ENCODE measurements at regions not wholly inside any gene's neighbourhood (a gene's known extent, or its start where the extent isn't known, plus 50 kb on each side); places are given as distances from the start of the nearest gene placed in this dataset.

DNA sequence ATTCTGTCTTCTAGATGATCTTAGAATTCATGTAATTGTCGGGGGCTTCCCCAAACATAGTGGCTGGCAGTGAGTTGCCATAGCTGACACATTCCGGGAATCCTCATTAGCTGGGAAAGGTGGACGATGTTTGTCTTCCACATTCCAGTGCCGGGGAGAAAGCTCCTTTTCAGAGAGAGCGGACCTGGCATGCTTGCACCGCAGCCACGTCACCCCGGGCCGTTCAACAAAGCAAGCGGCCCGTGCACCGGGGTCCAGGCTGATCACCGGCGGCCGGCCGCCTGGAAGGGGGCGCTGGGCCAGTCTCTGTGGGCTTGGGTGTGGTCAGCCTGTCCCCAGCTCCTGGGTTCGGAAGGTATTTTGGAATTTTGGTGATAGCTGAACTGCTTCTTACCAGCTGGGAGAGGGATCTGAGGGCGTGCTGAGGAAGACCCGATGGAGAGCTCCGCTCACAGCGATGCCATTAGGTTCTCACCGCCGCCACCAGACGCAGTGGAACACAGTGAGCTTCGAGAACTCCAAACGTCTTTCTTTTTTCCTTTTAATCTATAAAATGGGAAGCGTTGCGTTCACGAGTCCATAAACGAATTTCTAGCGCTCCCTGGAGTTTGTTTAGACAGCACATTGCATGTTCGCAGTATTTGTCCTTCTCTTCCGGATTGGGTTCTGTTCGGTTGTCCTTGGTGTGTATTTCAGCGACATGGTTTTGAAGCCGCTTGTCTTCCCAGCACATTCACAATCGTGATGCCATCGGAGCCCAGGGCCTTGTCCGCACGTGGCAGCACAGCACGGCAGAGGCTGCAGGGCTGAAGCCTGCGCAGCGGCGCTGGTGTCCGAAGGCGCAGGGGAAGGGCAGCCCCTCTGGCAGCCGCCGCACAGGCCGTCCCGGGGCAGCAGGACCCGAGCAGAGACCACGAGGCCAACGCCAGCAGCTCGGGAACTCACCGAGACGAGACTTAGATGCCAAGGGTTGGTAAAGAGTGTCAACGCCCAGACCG, 557.6 kb downstream of the QKI start:
- H4K91ac ChIP-seq (ENCODE audit: insufficient read depth, low read depth, low read length): no peak overlapping the region
- no peak overlapping the region for H3K4me2 ChIP-seq (ENCODE audit: low read depth, low read length)
- no peak overlapping the region for H3K4me3 ChIP-seq (ENCODE audit: insufficient read depth, low read depth, low read length)
- no peak overlapping the region for H2BK20ac ChIP-seq (ENCODE audit: low read depth, low read length)
- H3K9ac ChIP-seq (ENCODE audit: low read depth, low read length): no peak overlapping the region
- no peak overlapping the region for H3K18ac ChIP-seq (ENCODE audit: low read depth, low read length)
- H4K8ac ChIP-seq (ENCODE audit: low read depth in 2 of 2, low read length in 2 of 2): no peak overlapping the region
- H2BK5ac ChIP-seq (ENCODE audit: low read depth, low read length, poor library complexity, severe bottlenecking): no peak overlapping the region
- no peak overlapping the region for H2BK15ac ChIP-seq (ENCODE audit: low read depth, low read length)
- H3K4me1 ChIP-seq (ENCODE audit: control insufficient read depth, insufficient read depth, low read length): no peaks in the 10 kb centered on the region
- CTCF ChIA-PET: no interaction called here
- H2BK120ac ChIP-seq (ENCODE audit: low read depth, low read length): no peak overlapping the region
- no peak overlapping the region for H3K23ac ChIP-seq (ENCODE audit: low read depth, low read length)
- dilution Hi-C loops (cut with HindIII; ENCODE audit: low sequenced_read_pairs, unreplicated experiment) (no loop called here), in situ Hi-C loops (cut with MboI; ENCODE audit: low sequenced_read_pairs) (loop anchor here (25.0 kb wide), 1 partner anchor 385 kb away; no protein-coding TSS in a partner anchor), intact Hi-C loops (cut with micrococcal nuclease) (no loop called here)
- H4K20me1 ChIP-seq (ENCODE audit: insufficient read depth, low read length): no peaks in the 10 kb centered on the region
- no peak overlapping the region for H4K5ac ChIP-seq (ENCODE audit: low read depth, low read length)
- no peak overlapping the region for H3K14ac ChIP-seq (replicated peaks; ENCODE audit: low read depth, low read length)
- WGBS, 2 experiments (ENCODE audit: extremely low coverage in 2 of 2, insufficient read length in 1 of 2): 83% methylated on average over 34 of the region's 59 CpGs; no CpG with 5 or more reads in 1 of the 2 experiments
- no peaks in the 10 kb centered on the region for H3K79me1 ChIP-seq (ENCODE audit: low read depth in 1 of 2, low read length in 2 of 2)
- H3K27ac ChIP-seq (ENCODE audit: insufficient read depth, low read length): no peak overlapping the region
- no peak overlapping the region for H3K4ac ChIP-seq (ENCODE audit: low read depth, low read length)
- H3K27me3 ChIP-seq (ENCODE audit: control insufficient read depth, insufficient read depth, low read length): no peaks in the 10 kb centered on the region
- no peaks in the 10 kb centered on the region for H3K9me1 ChIP-seq (ENCODE audit: insufficient read depth, low read length)
- ATAC-seq (ENCODE audit: low read depth) (no peak), DNase-seq (no peak)
- no TSS peak for BruUV-seq (replicated peaks)
- H2AFZ ChIP-seq (replicated peaks; ENCODE audit: low read length, poor library complexity): peak overlapping the region; percentile 51
- H2AK5ac ChIP-seq (ENCODE audit: low read depth, low read length): no peak overlapping the region
- no peak overlapping the region for H3K56ac ChIP-seq (ENCODE audit: extremely low read depth, insufficient read depth, low read length)
- POLR2A ChIA-PET (ENCODE audit: unreplicated experiment): no interaction called here
- peaks cover 2% of the 10 kb centered on the region; the same call in 1 of the 2 replicates for H3K9me3 ChIP-seq (ENCODE audit: control insufficient read depth, insufficient read depth, low read length)
- H3K36me3 ChIP-seq (ENCODE audit: control insufficient read depth, insufficient read depth, low read length): no peaks in the 10 kb centered on the region
- no peak overlapping the region for H2AK9ac ChIP-seq (replicated peaks; ENCODE audit: low read depth, low read length, poor library complexity)
- TF ChIP-seq RFX5 (IDR thresholded peaks at IDR 0.05; ENCODE audit: low read depth, low read length) (no peak), CHD1 (IDR thresholded peaks at IDR 0.05; ENCODE audit: low read depth, low read length) (no peak), FOS (IDR thresholded peaks at IDR 0.05; ENCODE audit: low read depth, low read length) (no peak), MAZ (IDR thresholded peaks at IDR 0.05; ENCODE audit: borderline replicate concordance, low read depth, low read length) (no peak), RAD21 (IDR thresholded peaks at IDR 0.05; ENCODE audit: low read length) (no peak), SMC3 (IDR thresholded peaks at IDR 0.05; ENCODE audit: low read depth, low read length) (no peak), CEBPB (IDR thresholded peaks at IDR 0.05; ENCODE audit: low read depth, low read length) (no peak), MXI1 (IDR thresholded peaks at IDR 0.05; ENCODE audit: borderline replicate concordance, low read depth, low read length) (no peak), NFE2L2 (IDR thresholded peaks at IDR 0.05; ENCODE audit: low read depth, low read length) (no peak), MAFK (IDR thresholded peaks at IDR 0.05; ENCODE audit: low read depth, low read length) (no peak), BHLHE40 (IDR thresholded peaks at IDR 0.05; ENCODE audit: low read depth, low read length) (no peak)
- TF ChIP-seq, protein P1, sequence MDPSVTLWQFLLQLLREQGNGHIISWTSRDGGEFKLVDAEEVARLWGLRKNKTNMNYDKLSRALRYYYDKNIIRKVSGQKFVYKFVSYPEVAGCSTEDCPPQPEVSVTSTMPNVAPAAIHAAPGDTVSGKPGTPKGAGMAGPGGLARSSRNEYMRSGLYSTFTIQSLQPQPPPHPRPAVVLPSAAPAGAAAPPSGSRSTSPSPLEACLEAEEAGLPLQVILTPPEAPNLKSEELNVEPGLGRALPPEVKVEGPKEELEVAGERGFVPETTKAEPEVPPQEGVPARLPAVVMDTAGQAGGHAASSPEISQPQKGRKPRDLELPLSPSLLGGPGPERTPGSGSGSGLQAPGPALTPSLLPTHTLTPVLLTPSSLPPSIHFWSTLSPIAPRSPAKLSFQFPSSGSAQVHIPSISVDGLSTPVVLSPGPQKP (IDR thresholded peaks at IDR 0.05; ENCODE audit: borderline replicate concordance, low read depth, low read length): no peak
- TF ChIP-seq, protein P2, sequence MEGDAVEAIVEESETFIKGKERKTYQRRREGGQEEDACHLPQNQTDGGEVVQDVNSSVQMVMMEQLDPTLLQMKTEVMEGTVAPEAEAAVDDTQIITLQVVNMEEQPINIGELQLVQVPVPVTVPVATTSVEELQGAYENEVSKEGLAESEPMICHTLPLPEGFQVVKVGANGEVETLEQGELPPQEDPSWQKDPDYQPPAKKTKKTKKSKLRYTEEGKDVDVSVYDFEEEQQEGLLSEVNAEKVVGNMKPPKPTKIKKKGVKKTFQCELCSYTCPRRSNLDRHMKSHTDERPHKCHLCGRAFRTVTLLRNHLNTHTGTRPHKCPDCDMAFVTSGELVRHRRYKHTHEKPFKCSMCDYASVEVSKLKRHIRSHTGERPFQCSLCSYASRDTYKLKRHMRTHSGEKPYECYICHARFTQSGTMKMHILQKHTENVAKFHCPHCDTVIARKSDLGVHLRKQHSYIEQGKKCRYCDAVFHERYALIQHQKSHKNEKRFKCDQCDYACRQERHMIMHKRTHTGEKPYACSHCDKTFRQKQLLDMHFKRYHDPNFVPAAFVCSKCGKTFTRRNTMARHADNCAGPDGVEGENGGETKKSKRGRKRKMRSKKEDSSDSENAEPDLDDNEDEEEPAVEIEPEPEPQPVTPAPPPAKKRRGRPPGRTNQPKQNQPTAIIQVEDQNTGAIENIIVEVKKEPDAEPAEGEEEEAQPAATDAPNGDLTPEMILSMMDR (conservative IDR thresholded peaks at IDR 0.05; ENCODE audit: low read depth, low read length): no peak
- TF ChIP-seq, protein P3, sequence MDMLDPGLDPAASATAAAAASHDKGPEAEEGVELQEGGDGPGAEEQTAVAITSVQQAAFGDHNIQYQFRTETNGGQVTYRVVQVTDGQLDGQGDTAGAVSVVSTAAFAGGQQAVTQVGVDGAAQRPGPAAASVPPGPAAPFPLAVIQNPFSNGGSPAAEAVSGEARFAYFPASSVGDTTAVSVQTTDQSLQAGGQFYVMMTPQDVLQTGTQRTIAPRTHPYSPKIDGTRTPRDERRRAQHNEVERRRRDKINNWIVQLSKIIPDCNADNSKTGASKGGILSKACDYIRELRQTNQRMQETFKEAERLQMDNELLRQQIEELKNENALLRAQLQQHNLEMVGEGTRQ (IDR thresholded peaks at IDR 0.05; ENCODE audit: low read depth, low read length): no peak

Measured in IMR-90 (cell line).